Transverse colon (tissue), 4 donors: ENCODE measurements at regions not wholly inside any gene's neighbourhood (a gene's known extent, or its start where the extent isn't known, plus 50 kb on each side); places are given as distances from the start of the nearest gene placed in this dataset.

Source experiments
- DNase-seq: peaks from one replicate; pipeline ENCODE4 v3.0.0-alpha.2; 2019
- H3K27ac ChIP-seq, 4 donors: fragments of 200-600 bp; sonication (generic); 2 replicates each; pipeline ENCODE4 v1.5.1; 2016 to 2018; ENCODE audit warnings: inconsistent platforms in 4 of 4
- H3K27me3 ChIP-seq: fragments of 200-600 bp; sonication (generic); 2 replicates; pipeline ENCODE4 v1.5.1; 2017; ENCODE audit warnings: inconsistent platforms
- H3K36me3 ChIP-seq, 4 donors: fragments of 200-600 bp; sonication (generic); 2 replicates each; pipeline ENCODE4 v1.5.1; 2017 to 2019; ENCODE audit warnings: inconsistent platforms in 4 of 4
- H3K4me1 ChIP-seq, 4 donors: fragments of 200-600 bp; sonication (generic); 2 replicates each; pipeline ENCODE4 v1.5.1; 2017 to 2020; ENCODE audit warnings: inconsistent platforms in 4 of 4
- H3K4me3 ChIP-seq, 4 donors: fragments of 200-600 bp; sonication (generic); 1 replicate in 1 of 4; 2 replicates in 3 of 4; pipeline versions ENCODE4 v1.5.1 to v1.6.1; 2017 to 2019; ENCODE audit warnings: inconsistent platforms in 4 of 4
- H3K9me3 ChIP-seq, 2 donors: fragments of 200-600 bp; sonication (generic); 2 replicates each; pipeline ENCODE4 v1.5.1; 2017 to 2019; ENCODE audit warnings: inconsistent platforms in 2 of 2
- CTCF ChIP-seq, 5 experiments: fragments of 200-600 bp in 3 of 5; fragments of 450-650 bp in 2 of 5; sonication (generic) in 3 of 5; IDR thresholded peaks; 1 replicate in 2 of 5; 2 replicates in 3 of 5; pipeline ENCODE4 v1.5.1; 2016 to 2017; ENCODE audit warnings: antibody characterized with exemption in 5 of 5, inconsistent platforms in 3 of 5, mild to moderate bottlenecking in 2 of 5, moderate library complexity in 1 of 5
- EP300 ChIP-seq: sonication (generic); formaldehyde crosslinking; IDR thresholded peaks from one replicate; pipeline ENCODE4 v1.6.1; 2017; ENCODE audit warnings: antibody characterized with exemption, low read depth
- POLR2A ChIP-seq: fragments of 450-650 bp; IDR thresholded peaks from one replicate; pipeline ENCODE4 v1.6.1; 2016; ENCODE audit warnings: antibody characterized with exemption, mild to moderate bottlenecking, moderate library complexity
- POLR2AphosphoS5 ChIP-seq, 3 donors: sonication (generic); formaldehyde crosslinking; IDR thresholded peaks; one replicate each; pipeline ENCODE4 v1.6.1; 2016; ENCODE audit warnings: antibody characterized with exemption in 3 of 3
- WGBS, 2 donors: methylation state at CpG; one replicate each; pipeline ENCODE4 v1.1.5; 2018; ENCODE audit warnings: low coverage in 1 of 2; 5-methylcytosine and 5-hydroxymethylcytosine counted together
- in situ Hi-C, 4 donors: fragments of 200-750 bp; cut with MboI; loops; one replicate each; pipeline versions ENCODE4 v1.15.0 to v1.15.1; 2017; ENCODE audit warnings: low sequenced_read_pairs in 3 of 4, low pct_ligation_motif_present in 1 of 4, low pct_unique_long_range_greater_than_20kb in 1 of 4
- intact Hi-C: fragments of 100-400 bp; cut with DNase I; formaldehyde crosslinking; loops from one replicate; pipeline ENCODE4 v1.15.1; 2023; ENCODE audit warnings: low total_unique reads

GRCh38 chr3:104281713-104282112 is 1085.0 kb upstream of the ALCAM start:
- no peak for TF ChIP-seq POLR2AphosphoS5 (IDR thresholded peaks at IDR 0.05)
- Histone ChIP-seq H3K36me3 (no peaks in the 10 kb centered on the region), H3K4me3 (no peak overlapping the region), H3K27me3 (no peaks in the 10 kb centered on the region), H3K27ac (no peak overlapping the region), H3K9me3 (peaks cover 10 to 27% of the 10 kb centered on the region in 2 donors), H3K4me1 (no peaks in the 10 kb centered on the region)
- WGBS, 2 donors: 77 to 84% methylated on average over 3 of the region's 3 CpGs
- in situ Hi-C loops: no loop called here
- DNase-seq: no peak
- intact Hi-C loops: no loop called here

- intact Hi-C loops: no loop called here
- Histone ChIP-seq H3K36me3 (no peaks in the 10 kb centered on the region), H3K4me1 (peaks cover 0 to 3% (median 0%) of the 10 kb centered on the region in 4 donors), H3K4me3 (no peak overlapping the region), H3K27me3 (no peaks in the 10 kb centered on the region), H3K27ac (no peak overlapping the region), H3K9me3 (peaks cover 8 to 12% of the 10 kb centered on the region in 2 donors)
- in situ Hi-C loops: no loop called here
- WGBS, 2 donors: 77 to 94% methylated on average over 5 of the region's 5 CpGs
- TF ChIP-seq POLR2AphosphoS5 (IDR thresholded peaks at IDR 0.05) (no peak), EP300 (no peak), POLR2A (no peak)
- no peak for DNase-seq
These were observed 1080.1 kb upstream of the ALCAM start for GRCh38 chr3:104286645-104287044.

GRCh38 chr3:104291437-104291851 is 1075.3 kb upstream of the ALCAM start:
- no peak for DNase-seq
- intact Hi-C loops: no loop called here
- Histone ChIP-seq H3K4me1 (peaks cover 0 to 3% (median 0%) of the 10 kb centered on the region in 4 donors), H3K27me3 (no peaks in the 10 kb centered on the region), H3K36me3 (no peaks in the 10 kb centered on the region), H3K4me3 (no peak overlapping the region), H3K27ac (no peak overlapping the region), H3K9me3 (peaks cover 4 to 5% of the 10 kb centered on the region in 2 donors)
- TF ChIP-seq CTCF (IDR thresholded peaks at IDR 0.05) (no peak), POLR2AphosphoS5 (IDR thresholded peaks at IDR 0.05) (no peak), EP300 (no peak), POLR2A (no peak)
- in situ Hi-C loops: no loop called here
- WGBS, 2 donors: 35 to 37% methylated on average over 3 of the region's 3 CpGs

GRCh38 chr3:104291878-104292277 is 1074.8 kb upstream of the ALCAM start:
- DNase-seq: no peak
- Histone ChIP-seq H3K36me3 (no peaks in the 10 kb centered on the region), H3K4me3 (no peak overlapping the region), H3K27ac (no peak overlapping the region), H3K9me3 (peaks cover 4 to 5% of the 10 kb centered on the region in 2 donors), H3K4me1 (peaks cover 0 to 3% (median 0%) of the 10 kb centered on the region in 4 donors), H3K27me3 (no peaks in the 10 kb centered on the region)
- WGBS, 2 donors: 64 to 68% methylated on average over 2 of the region's 2 CpGs
- in situ Hi-C loops (no loop called here), intact Hi-C loops (no loop called here)
- no peak for TF ChIP-seq POLR2A
- no peak for TF ChIP-seq EP300
- TF ChIP-seq POLR2AphosphoS5 (IDR thresholded peaks at IDR 0.05): no peak
- TF ChIP-seq CTCF (IDR thresholded peaks at IDR 0.05): no peak

GRCh38 chr3:104297617-104298016 is 1069.1 kb upstream of the ALCAM start:
- WGBS, 2 donors: 90 to 100% methylated on average over 1 of the region's 1 CpG

More at GRCh38 chr3:104297617-104298016, 1069.1 kb upstream of the ALCAM start:
- Histone ChIP-seq H3K27ac (no peak overlapping the region), H3K4me3 (no peak overlapping the region), H3K27me3 (no peaks in the 10 kb centered on the region), H3K9me3 (no peaks in the 10 kb centered on the region), H3K36me3 (no peaks in the 10 kb centered on the region), H3K4me1 (no peaks in the 10 kb centered on the region)
- in situ Hi-C loops (no loop called here), intact Hi-C loops (no loop called here)
- DNase-seq: no peak
- no peak for TF ChIP-seq POLR2AphosphoS5 (IDR thresholded peaks at IDR 0.05)
- TF ChIP-seq CTCF (IDR thresholded peaks at IDR 0.05): no peak
- TF ChIP-seq EP300: no peak
- no peak for TF ChIP-seq POLR2A
